IMR-90 (cell line): ENCODE measurements at regions not wholly inside any gene's neighbourhood (a gene's known extent, or its start where the extent isn't known, plus 50 kb on each side); places are given as distances from the start of the nearest gene placed in this dataset.

Experiments
- ATAC-seq: fragments of 200-7000 bp; cut with Tn5 transposase; 2 replicates; pipeline ENCODE4 v1.9.1; 2020; ENCODE audit warnings: low read depth, mild to moderate bottlenecking, moderate library complexity
- BruUV-seq: library from RNA; stranded (reverse); fragments of 400-500 nt; replicated peaks from 2 replicates; lab custom pipeline; 2021; lab: Mats Ljungman, UMichigan
- CTCF ChIA-PET: fragments of 300-600 bp; formaldehyde crosslinking; extraction: SDS; loops from one replicate; lab custom pipeline; 2021; ENCODE audit warnings: antibody characterized with exemption; lab: Yijun Ruan, JAX
- POLR2A ChIA-PET: fragments of 300-600 bp; sonication (Branson Sonifier 250); formaldehyde crosslinking; loops from one replicate; lab custom pipeline; 2022; ENCODE audit warnings: antibody characterized with exemption; ENCODE audit not compliant: unreplicated experiment; lab: Charles Lee
- DNase-seq: peaks from one replicate; pipeline ENCODE4 v3.0.0; 2013
- H2AFZ ChIP-seq: replicated peaks from 2 replicates; pipeline ENCODE3; 2013; ENCODE audit warnings: low read length, mild to moderate bottlenecking; ENCODE audit not compliant: poor library complexity
- H2AK5ac ChIP-seq: 2 replicates; pipeline ENCODE4 v1.6.1; 2013; ENCODE audit warnings: low read depth, low read length, inconsistent platforms
- H2AK9ac ChIP-seq: replicated peaks from 2 replicates; pipeline ENCODE3; 2013; ENCODE audit warnings: mild to moderate bottlenecking, low read depth, low read length, moderate library complexity; ENCODE audit not compliant: poor library complexity
- H2BK120ac ChIP-seq: 2 replicates; pipeline ENCODE4 v1.6.1; 2013; ENCODE audit warnings: low read depth, low read length, inconsistent platforms
- H2BK15ac ChIP-seq: 3 replicates; pipeline ENCODE4 v1.6.1; 2013; ENCODE audit warnings: low read depth, low read length, inconsistent platforms
- H2BK20ac ChIP-seq: 2 replicates; pipeline ENCODE4 v1.6.1; 2013; ENCODE audit warnings: low read depth, mild to moderate bottlenecking, inconsistent platforms, low read length, moderate library complexity
- H2BK5ac ChIP-seq: 2 replicates; pipeline ENCODE4 v1.6.1; 2013; ENCODE audit warnings: mild to moderate bottlenecking, low read depth, low read length, inconsistent platforms; ENCODE audit not compliant: poor library complexity, severe bottlenecking
- H3K14ac ChIP-seq: replicated peaks from 2 replicates; pipeline ENCODE4 v1.6.1; 2013; ENCODE audit warnings: low read depth, low read length, inconsistent platforms
- H3K18ac ChIP-seq: 2 replicates; pipeline ENCODE4 v1.6.1; 2013; ENCODE audit warnings: low read depth, low read length, control low read depth
- H3K23ac ChIP-seq: 2 replicates; pipeline ENCODE4 v1.6.1; 2013; ENCODE audit warnings: low read depth, low read length, inconsistent platforms
- H3K27ac ChIP-seq: 2 replicates; pipeline ENCODE4 v1.5.1; 2013; ENCODE audit warnings: mild to moderate bottlenecking, control low read depth, low read length; ENCODE audit not compliant: insufficient read depth
- H3K27me3 ChIP-seq: 2 replicates; pipeline ENCODE4 v1.6.1; 2013; ENCODE audit warnings: low read length; ENCODE audit not compliant: control insufficient read depth, insufficient read depth
- H3K36me3 ChIP-seq: 2 replicates; pipeline ENCODE4 v1.6.1; 2013; ENCODE audit warnings: low read length, mixed read lengths; ENCODE audit not compliant: control insufficient read depth, insufficient read depth
- H3K4ac ChIP-seq: 2 replicates; pipeline ENCODE4 v1.6.1; 2013; ENCODE audit warnings: low read depth, low read length, inconsistent platforms
- H3K4me1 ChIP-seq: 2 replicates; pipeline ENCODE4 v1.6.1; 2013; ENCODE audit warnings: low read length, mixed read lengths; ENCODE audit not compliant: control insufficient read depth, insufficient read depth
- H3K4me2 ChIP-seq: 2 replicates; pipeline ENCODE4 v1.6.1; 2013; ENCODE audit warnings: low read depth, mild to moderate bottlenecking, control low read depth, low read length, moderate library complexity
- H3K4me3 ChIP-seq: 2 replicates; pipeline ENCODE4 v1.5.1; 2013; ENCODE audit warnings: low read depth, mild to moderate bottlenecking, control low read depth, low read length, moderate library complexity; ENCODE audit not compliant: insufficient read depth
- H3K56ac ChIP-seq: 2 replicates; pipeline ENCODE4 v1.6.1; 2013; ENCODE audit warnings: low read length, inconsistent platforms; ENCODE audit not compliant: insufficient read depth; ENCODE audit errors: extremely low read depth
- H3K79me1 ChIP-seq, 2 experiments: 2 replicates each; pipeline ENCODE4 v1.6.1; 2013; ENCODE audit warnings: low read length in 2 of 2, inconsistent platforms in 1 of 2, low read depth in 1 of 2
- H3K9ac ChIP-seq: 2 replicates; pipeline ENCODE4 v1.6.1; 2013; ENCODE audit warnings: low read depth, low read length, control low read depth
- H3K9me1 ChIP-seq: 2 replicates; pipeline ENCODE4 v1.6.1; 2013; ENCODE audit warnings: low read length, inconsistent platforms; ENCODE audit not compliant: insufficient read depth
- H3K9me3 ChIP-seq: 2 replicates; pipeline ENCODE4 v1.6.1; 2013; ENCODE audit warnings: low read length; ENCODE audit not compliant: control insufficient read depth, insufficient read depth
- H4K20me1 ChIP-seq: 2 replicates; pipeline ENCODE4 v1.6.1; 2013; ENCODE audit warnings: low read length, inconsistent platforms; ENCODE audit not compliant: insufficient read depth
- H4K5ac ChIP-seq: 2 replicates; pipeline ENCODE4 v1.6.1; 2013; ENCODE audit warnings: mild to moderate bottlenecking, low read depth, low read length, control low read depth
- H4K8ac ChIP-seq, 2 experiments: 2 replicates each; pipeline ENCODE4 v1.6.1; 2013; ENCODE audit warnings: low read depth in 2 of 2, low read length in 2 of 2, control low read depth in 1 of 2, inconsistent platforms in 1 of 2
- H4K91ac ChIP-seq: 2 replicates; pipeline ENCODE4 v1.6.1; 2013; ENCODE audit warnings: low read depth, low read length, inconsistent platforms; ENCODE audit not compliant: insufficient read depth
- BHLHE40 ChIP-seq: fragments of 150-350 bp; IDR thresholded peaks from 2 replicates; pipeline ENCODE4 v1.6.1; 2016; ENCODE audit warnings: mild to moderate bottlenecking, low read depth, low read length
- CEBPB ChIP-seq: IDR thresholded peaks from 2 replicates; pipeline ENCODE4 v1.6.1; 2012; ENCODE audit warnings: low read depth, low read length, improper control_type of control experiment
- CHD1 ChIP-seq: IDR thresholded peaks from 2 replicates; pipeline ENCODE4 v1.6.1; 2012; ENCODE audit warnings: low read depth, low read length, improper control_type of control experiment
- FOS ChIP-seq: fragments of 150-350 bp; IDR thresholded peaks from 2 replicates; pipeline ENCODE4 v1.6.1; 2016; ENCODE audit warnings: low read depth, low read length
- MAFK ChIP-seq: IDR thresholded peaks from 2 replicates; pipeline ENCODE4 v1.6.1; 2012; ENCODE audit warnings: low read depth, low read length, improper control_type of control experiment
- MAZ ChIP-seq: IDR thresholded peaks from 2 replicates; pipeline ENCODE4 v1.6.1; 2012; ENCODE audit warnings: low read depth, mild to moderate bottlenecking, low read length, improper control_type of control experiment, moderate library complexity, borderline replicate concordance
- MXI1 ChIP-seq: IDR thresholded peaks from 2 replicates; pipeline ENCODE4 v1.6.1; 2012; ENCODE audit warnings: low read depth, mild to moderate bottlenecking, low read length, moderate library complexity, borderline replicate concordance
- NFE2L2 ChIP-seq: fragments of 150-350 bp; IDR thresholded peaks from 2 replicates; pipeline ENCODE4 v1.6.1; 2016; ENCODE audit warnings: low read depth, mild to moderate bottlenecking, low read length
- POLR2A ChIP-seq: IDR thresholded peaks from 2 replicates; pipeline ENCODE4 v1.6.1; 2012; ENCODE audit warnings: mild to moderate bottlenecking, low read depth, low read length
- RAD21 ChIP-seq: IDR thresholded peaks from 2 replicates; pipeline ENCODE4 v1.6.1; 2012; ENCODE audit warnings: low read length, improper control_type of control experiment
- RCOR1 ChIP-seq: IDR thresholded peaks from 2 replicates; pipeline ENCODE4 v1.6.1; 2012; ENCODE audit warnings: mild to moderate bottlenecking, low read length, improper control_type of control experiment; ENCODE audit not compliant: insufficient replicate concordance
- RFX5 ChIP-seq: IDR thresholded peaks from 2 replicates; pipeline ENCODE4 v1.8.0; 2012; ENCODE audit warnings: low read depth, mild to moderate bottlenecking, low read length, moderate library complexity
- SMC3 ChIP-seq: fragments of 150-350 bp; IDR thresholded peaks from 2 replicates; pipeline ENCODE4 v1.6.1; 2016; ENCODE audit warnings: low read depth, mild to moderate bottlenecking, antibody characterized with exemption, low read length, moderate library complexity
- WGBS, 2 experiments: methylation state at CpG; one replicate each; pipeline versions ENCODE4 v1.1.5 to v1.1.7; 2013; ENCODE audit warnings: missing lambda C conversion rate in 2 of 2; ENCODE audit not compliant: insufficient read length in 1 of 2; ENCODE audit errors: extremely low coverage in 2 of 2; 5-methylcytosine and 5-hydroxymethylcytosine counted together
- dilution Hi-C: fragments of 300-500 bp; cut with HindIII; formaldehyde crosslinking; loops from one replicate; pipeline ENCODE4 v1.14.3; 2018; ENCODE audit warnings: low sequenced_read_pairs; ENCODE audit not compliant: unreplicated experiment
- in situ Hi-C: fragments of 300-500 bp; cut with MboI; formaldehyde crosslinking; loops from 3 replicates; pipeline ENCODE4 v1.14.3; 2019; ENCODE audit warnings: low sequenced_read_pairs, inconsistent platforms, mixed read lengths
- intact Hi-C: fragments of 100-400 bp; cut with micrococcal nuclease; formaldehyde crosslinking; loops from 2 replicates; pipeline ENCODE4 v1.10.0; 2022
- TF ChIP-seq, protein P1 (sequence below): conservative IDR thresholded peaks from 2 replicates; pipeline ENCODE4 v1.5.1; 2012; ENCODE audit warnings: mild to moderate bottlenecking, low read depth, low read length, improper control_type of control experiment
- TF ChIP-seq, protein P2 (sequence below): fragments of 150-350 bp; IDR thresholded peaks from 2 replicates; pipeline ENCODE4 v1.6.1; 2017; ENCODE audit warnings: mild to moderate bottlenecking, antibody characterized with exemption, low read length, low read depth
- TF ChIP-seq, protein P3 (sequence below): fragments of 150-350 bp; IDR thresholded peaks from 2 replicates; pipeline ENCODE4 v1.6.1; 2016; ENCODE audit warnings: low read depth, mild to moderate bottlenecking, low read length, moderate library complexity, borderline replicate concordance

DNA sequence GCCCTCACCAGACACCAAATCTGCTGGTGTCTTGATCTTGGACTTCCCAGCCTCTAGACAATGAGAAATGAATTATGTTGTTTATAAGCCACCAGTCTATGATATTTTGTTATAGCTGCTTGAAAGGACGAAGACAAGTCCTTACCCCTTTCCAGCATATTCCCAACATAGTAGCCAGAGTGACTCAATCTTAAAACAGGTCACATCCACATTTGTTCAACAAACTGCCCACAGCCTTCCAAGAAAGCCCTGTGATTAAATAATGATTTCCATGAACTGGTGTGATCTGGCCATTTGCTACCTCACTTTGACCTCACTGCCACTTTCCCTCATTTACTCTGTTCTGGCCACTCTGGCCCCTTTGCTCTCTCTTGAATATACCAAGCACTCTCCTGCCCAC lies 193.7 kb upstream of the CFAP20DC start:
- H4K5ac ChIP-seq, result peak overlapping the region; percentile 61; the same call in 1 of the 2 replicates
- TF ChIP-seq CEBPB (no peak), BHLHE40 (no peak), POLR2A (no peak), NFE2L2 (no peak), MAFK (no peak), MAZ (no peak), RAD21 (no peak), RFX5 (no peak), CHD1 (no peak), MXI1 (no peak), RCOR1 (no peak), SMC3 (no peak), FOS (no peak)
- TF ChIP-seq, protein P1, sequence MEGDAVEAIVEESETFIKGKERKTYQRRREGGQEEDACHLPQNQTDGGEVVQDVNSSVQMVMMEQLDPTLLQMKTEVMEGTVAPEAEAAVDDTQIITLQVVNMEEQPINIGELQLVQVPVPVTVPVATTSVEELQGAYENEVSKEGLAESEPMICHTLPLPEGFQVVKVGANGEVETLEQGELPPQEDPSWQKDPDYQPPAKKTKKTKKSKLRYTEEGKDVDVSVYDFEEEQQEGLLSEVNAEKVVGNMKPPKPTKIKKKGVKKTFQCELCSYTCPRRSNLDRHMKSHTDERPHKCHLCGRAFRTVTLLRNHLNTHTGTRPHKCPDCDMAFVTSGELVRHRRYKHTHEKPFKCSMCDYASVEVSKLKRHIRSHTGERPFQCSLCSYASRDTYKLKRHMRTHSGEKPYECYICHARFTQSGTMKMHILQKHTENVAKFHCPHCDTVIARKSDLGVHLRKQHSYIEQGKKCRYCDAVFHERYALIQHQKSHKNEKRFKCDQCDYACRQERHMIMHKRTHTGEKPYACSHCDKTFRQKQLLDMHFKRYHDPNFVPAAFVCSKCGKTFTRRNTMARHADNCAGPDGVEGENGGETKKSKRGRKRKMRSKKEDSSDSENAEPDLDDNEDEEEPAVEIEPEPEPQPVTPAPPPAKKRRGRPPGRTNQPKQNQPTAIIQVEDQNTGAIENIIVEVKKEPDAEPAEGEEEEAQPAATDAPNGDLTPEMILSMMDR, result no peak
- TF ChIP-seq, protein P2, sequence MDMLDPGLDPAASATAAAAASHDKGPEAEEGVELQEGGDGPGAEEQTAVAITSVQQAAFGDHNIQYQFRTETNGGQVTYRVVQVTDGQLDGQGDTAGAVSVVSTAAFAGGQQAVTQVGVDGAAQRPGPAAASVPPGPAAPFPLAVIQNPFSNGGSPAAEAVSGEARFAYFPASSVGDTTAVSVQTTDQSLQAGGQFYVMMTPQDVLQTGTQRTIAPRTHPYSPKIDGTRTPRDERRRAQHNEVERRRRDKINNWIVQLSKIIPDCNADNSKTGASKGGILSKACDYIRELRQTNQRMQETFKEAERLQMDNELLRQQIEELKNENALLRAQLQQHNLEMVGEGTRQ, result no peak
- TF ChIP-seq, protein P3, sequence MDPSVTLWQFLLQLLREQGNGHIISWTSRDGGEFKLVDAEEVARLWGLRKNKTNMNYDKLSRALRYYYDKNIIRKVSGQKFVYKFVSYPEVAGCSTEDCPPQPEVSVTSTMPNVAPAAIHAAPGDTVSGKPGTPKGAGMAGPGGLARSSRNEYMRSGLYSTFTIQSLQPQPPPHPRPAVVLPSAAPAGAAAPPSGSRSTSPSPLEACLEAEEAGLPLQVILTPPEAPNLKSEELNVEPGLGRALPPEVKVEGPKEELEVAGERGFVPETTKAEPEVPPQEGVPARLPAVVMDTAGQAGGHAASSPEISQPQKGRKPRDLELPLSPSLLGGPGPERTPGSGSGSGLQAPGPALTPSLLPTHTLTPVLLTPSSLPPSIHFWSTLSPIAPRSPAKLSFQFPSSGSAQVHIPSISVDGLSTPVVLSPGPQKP, result no peak
- H3K27me3 ChIP-seq, result no peaks in the 10 kb centered on the region
- no peak overlapping the region for H2AK9ac ChIP-seq
- peak overlapping the region; percentile 22 to 42; a peak in 2 of 4 replicates for H4K8ac ChIP-seq
- WGBS, 2 experiments, result no CpG with 5 or more reads among the region's 1 CpG
- peak overlapping the region; percentile 38 for H3K14ac ChIP-seq
- CTCF ChIA-PET, result no interaction called here
- H4K20me1 ChIP-seq, result no peaks in the 10 kb centered on the region
- H2AK5ac ChIP-seq, result peak overlapping the region; percentile 85
- peak overlapping the region; percentile 28; the same call in 1 of the 2 replicates for H3K56ac ChIP-seq
- H2BK120ac ChIP-seq, result peak overlapping the region; percentile 72
- H2AFZ ChIP-seq, result no peak overlapping the region
- peaks cover 15% of the 10 kb centered on the region for H3K9me1 ChIP-seq
- peak overlapping the region; percentile 46 for H2BK5ac ChIP-seq
- H3K4me2 ChIP-seq, result no peak overlapping the region
- peak overlapping the region; percentile 91 for H2BK20ac ChIP-seq
- ATAC-seq (no peak), DNase-seq (no peak)
- H3K4me3 ChIP-seq, result no peak overlapping the region
- no peak overlapping the region for H3K9ac ChIP-seq
- H3K23ac ChIP-seq, result 0 out of 2 replicates have a peak overlapping the region, but pooled peaks have one; percentile 16
- H3K27ac ChIP-seq, result no peak overlapping the region
- H3K36me3 ChIP-seq, result no peaks in the 10 kb centered on the region
- peaks cover 17% of the 10 kb centered on the region for H3K4me1 ChIP-seq
- H3K18ac ChIP-seq, result peak overlapping the region; percentile 77; the same call in 1 of the 2 replicates
- H4K91ac ChIP-seq, result peak overlapping the region; percentile 59; the same call in 1 of the 2 replicates
- dilution Hi-C loops (no loop called here), in situ Hi-C loops (no loop called here), intact Hi-C loops (loop anchor here (10.0 kb wide), 1 partner anchor 181 kb away; no protein-coding TSS in a partner anchor)
- BruUV-seq, result no TSS peak
- H3K9me3 ChIP-seq, result no peaks in the 10 kb centered on the region
- H2BK15ac ChIP-seq, result peak overlapping the region; percentile 97
- H3K79me1 ChIP-seq, result no peaks in the 10 kb centered on the region
- H3K4ac ChIP-seq, result peak overlapping the region; percentile 55
- POLR2A ChIA-PET, result interaction anchor here (0.6 kb wide), 1 partner anchor 278 kb away, joined by 3 read pairs; no protein-coding TSS in a partner anchor
